ENCODE measurements at regions not wholly inside any gene's neighbourhood (a gene's known extent, or its start where the extent isn't known, plus 50 kb on each side); places are given as distances from the start of the nearest gene placed in this dataset.

- 75 to 88% (median 82%) methylated on average over 12 to 13 of the region's 13 CpGs for WGBS, 5 donors
- intact Hi-C loops (cut with DNase I; ENCODE audit: low total_unique reads) = no loop called here
- Histone ChIP-seq H3K27ac (no peak overlapping the region), H3K4me3 (no peak overlapping the region), H3K36me3 (no peaks in the 10 kb centered on the region), H3K4me1 (no peaks in the 10 kb centered on the region), H3K27me3 (peaks cover 0 to 51% (median 0%) of the 10 kb centered on the region in 3 donors), H3K9me3 (peaks cover 0 to 14% (median 2%) of the 10 kb centered on the region in 4 donors)
- TF ChIP-seq POLR2A (IDR thresholded peaks at IDR 0.05) = no peak
- TF ChIP-seq CTCF (IDR thresholded peaks at IDR 0.05) = no peak
- no peak for TF ChIP-seq POLR2AphosphoS5 (IDR thresholded peaks at IDR 0.05)
- TF ChIP-seq EP300 (IDR thresholded peaks at IDR 0.05) = no peak
- DNase-seq = no peak
Measured at GRCh38 chr1:5651027-5651410, 341.2 kb downstream of the NPHP4 start.

GRCh38 chr1:5650283-5651026, 341.8 kb downstream of the NPHP4 start:
- 53 to 79% (median 76%) methylated on average over 15 to 22 of the region's 22 CpGs for WGBS, 5 donors
- intact Hi-C loops (cut with DNase I; ENCODE audit: low total_unique reads) = no loop called here
- Histone ChIP-seq H3K9me3 (peaks cover 0 to 19% (median 4%) of the 10 kb centered on the region in 4 donors), H3K27me3 (peaks cover 0 to 54% (median 0%) of the 10 kb centered on the region in 3 donors), H3K36me3 (no peaks in the 10 kb centered on the region), H3K27ac (no peak overlapping the region), H3K4me1 (no peaks in the 10 kb centered on the region), H3K4me3 (no peak overlapping the region)
- no peak for TF ChIP-seq CTCF (IDR thresholded peaks at IDR 0.05)
- DNase-seq = no peak

- H3K27ac ChIP-seq = no peak overlapping the region
- 82 to 91% (median 87%) methylated on average over 5 of the region's 5 CpGs for WGBS, 5 donors
- no peaks in the 10 kb centered on the region for H3K4me1 ChIP-seq
- H3K9me3 ChIP-seq = peaks cover 0 to 23% (median 7%) of the 10 kb centered on the region in 4 donors
- H3K36me3 ChIP-seq = no peaks in the 10 kb centered on the region
- DNase-seq = no peak
- intact Hi-C loops (cut with DNase I; ENCODE audit: low total_unique reads) = no loop called here
- TF ChIP-seq EP300 (IDR thresholded peaks at IDR 0.05) (no peak), CTCF (IDR thresholded peaks at IDR 0.05) (no peak), POLR2A (IDR thresholded peaks at IDR 0.05) (no peak), POLR2AphosphoS5 (IDR thresholded peaks at IDR 0.05) (no peak)
- peaks cover 0 to 58% (median 0%) of the 10 kb centered on the region in 3 donors for H3K27me3 ChIP-seq
- H3K4me3 ChIP-seq = no peak overlapping the region
Measured at GRCh38 chr1:5649795-5650194, 342.4 kb downstream of the NPHP4 start.

GRCh38 chr1:5649166-5649551, 343.1 kb downstream of the NPHP4 start:
- DNase-seq = no peak
- Histone ChIP-seq H3K4me1 (no peaks in the 10 kb centered on the region), H3K4me3 (no peak overlapping the region), H3K9me3 (peaks cover 0 to 23% (median 7%) of the 10 kb centered on the region in 4 donors), H3K36me3 (no peaks in the 10 kb centered on the region), H3K27me3 (peaks cover 0 to 64% (median 0%) of the 10 kb centered on the region in 3 donors), H3K27ac (no peak overlapping the region)
- WGBS, 5 donors = 73 to 95% (median 87%) methylated on average over 4 of the region's 4 CpGs
- no peak for TF ChIP-seq CTCF (IDR thresholded peaks at IDR 0.05)
- no peak for TF ChIP-seq POLR2AphosphoS5 (IDR thresholded peaks at IDR 0.05)
- TF ChIP-seq POLR2A (IDR thresholded peaks at IDR 0.05) = no peak
- no peak for TF ChIP-seq EP300 (IDR thresholded peaks at IDR 0.05)
- intact Hi-C loops (cut with DNase I; ENCODE audit: low total_unique reads) = no loop called here
